Omental fat pad (tissue), 3 donors: ENCODE measurements at regions not wholly inside any gene's neighbourhood (a gene's known extent, or its start where the extent isn't known, plus 50 kb on each side); places are given as distances from the start of the nearest gene placed in this dataset.

Source experiments
- ATAC-seq: fragments of 150-250 bp; one replicate; pipeline ENCODE4 v1.9.1; 2016; ENCODE audit warnings: mild to moderate bottlenecking, moderate library complexity; ENCODE audit not compliant: low FRiP score
- DNase-seq: peaks from one replicate; pipeline ENCODE4 v3.0.0-alpha.2; 2019; ENCODE audit warnings: low spot score
- TF ChIP-seq, protein P1 (sequence below), 3 donors: fragments of 450-650 bp; IDR thresholded peaks; one replicate each; pipeline ENCODE4 v1.5.1; 2016 to 2017; ENCODE audit warnings: antibody characterized with exemption in 3 of 3, mild to moderate bottlenecking in 3 of 3, moderate library complexity in 2 of 3

DNA sequence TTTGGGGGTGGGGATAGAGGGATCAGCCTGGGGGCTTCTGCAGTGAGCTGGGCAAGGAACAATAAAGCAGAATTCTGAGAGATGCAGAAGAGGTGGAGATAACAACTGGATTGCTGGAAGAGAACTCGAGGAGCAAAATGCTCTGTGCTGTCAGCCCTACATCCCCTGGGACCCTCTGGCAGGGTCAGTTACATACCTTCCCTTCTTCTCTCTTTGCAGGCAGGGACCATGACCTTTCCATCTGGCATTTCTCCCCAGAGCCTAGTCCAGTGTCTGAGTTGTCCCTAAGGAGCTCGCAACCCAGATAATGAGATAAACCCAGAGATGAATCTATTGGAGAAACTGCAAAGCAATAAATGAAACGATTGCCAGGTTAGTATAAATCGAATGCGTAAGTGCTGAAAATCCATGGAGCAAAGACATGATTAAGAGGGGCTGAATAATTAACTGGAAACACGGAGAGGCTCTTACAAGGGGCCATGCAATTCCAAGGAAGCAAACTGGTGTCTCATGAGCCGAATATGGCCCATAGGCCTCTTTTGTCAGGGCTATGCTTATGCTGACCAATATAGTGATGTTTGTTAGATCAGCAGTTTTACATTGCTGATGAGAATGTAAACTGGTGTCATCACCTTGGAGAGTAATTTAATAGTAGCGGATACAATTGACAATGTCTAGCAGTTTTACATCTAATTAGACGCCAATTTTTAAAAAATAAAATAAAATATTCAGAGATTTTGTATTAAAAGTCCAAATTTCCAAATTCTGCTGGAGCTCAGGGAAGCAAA lies 129.4 kb upstream of the IRX5 start:
- TF ChIP-seq, protein P1, sequence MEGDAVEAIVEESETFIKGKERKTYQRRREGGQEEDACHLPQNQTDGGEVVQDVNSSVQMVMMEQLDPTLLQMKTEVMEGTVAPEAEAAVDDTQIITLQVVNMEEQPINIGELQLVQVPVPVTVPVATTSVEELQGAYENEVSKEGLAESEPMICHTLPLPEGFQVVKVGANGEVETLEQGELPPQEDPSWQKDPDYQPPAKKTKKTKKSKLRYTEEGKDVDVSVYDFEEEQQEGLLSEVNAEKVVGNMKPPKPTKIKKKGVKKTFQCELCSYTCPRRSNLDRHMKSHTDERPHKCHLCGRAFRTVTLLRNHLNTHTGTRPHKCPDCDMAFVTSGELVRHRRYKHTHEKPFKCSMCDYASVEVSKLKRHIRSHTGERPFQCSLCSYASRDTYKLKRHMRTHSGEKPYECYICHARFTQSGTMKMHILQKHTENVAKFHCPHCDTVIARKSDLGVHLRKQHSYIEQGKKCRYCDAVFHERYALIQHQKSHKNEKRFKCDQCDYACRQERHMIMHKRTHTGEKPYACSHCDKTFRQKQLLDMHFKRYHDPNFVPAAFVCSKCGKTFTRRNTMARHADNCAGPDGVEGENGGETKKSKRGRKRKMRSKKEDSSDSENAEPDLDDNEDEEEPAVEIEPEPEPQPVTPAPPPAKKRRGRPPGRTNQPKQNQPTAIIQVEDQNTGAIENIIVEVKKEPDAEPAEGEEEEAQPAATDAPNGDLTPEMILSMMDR (IDR thresholded peaks at IDR 0.05), result no peak
- ATAC-seq (no peak), DNase-seq (no peak)

DNA sequence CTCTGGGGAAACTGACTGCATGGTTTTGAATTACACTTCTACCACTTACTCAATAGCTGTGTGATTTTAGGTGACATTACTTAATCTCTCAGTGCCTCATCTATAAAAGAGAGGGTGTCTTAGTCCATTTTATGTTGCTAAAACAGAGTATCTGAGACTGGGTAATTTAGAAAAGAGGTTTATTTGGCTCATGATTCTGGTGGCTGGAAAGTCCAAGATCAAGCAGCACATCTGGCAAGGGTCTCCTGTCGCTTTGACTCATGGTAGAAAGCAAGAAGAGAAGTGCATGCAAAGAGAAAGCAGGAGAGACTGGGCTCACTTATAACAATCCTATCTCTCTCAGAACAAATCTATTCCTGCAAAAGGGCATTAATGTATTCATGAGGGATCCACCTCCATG lies 132.4 kb upstream of the IRX5 start:
- no peak for ATAC-seq
- DNase-seq, result no peak
- TF ChIP-seq, protein P1 (IDR thresholded peaks at IDR 0.05), result no peak

DNA sequence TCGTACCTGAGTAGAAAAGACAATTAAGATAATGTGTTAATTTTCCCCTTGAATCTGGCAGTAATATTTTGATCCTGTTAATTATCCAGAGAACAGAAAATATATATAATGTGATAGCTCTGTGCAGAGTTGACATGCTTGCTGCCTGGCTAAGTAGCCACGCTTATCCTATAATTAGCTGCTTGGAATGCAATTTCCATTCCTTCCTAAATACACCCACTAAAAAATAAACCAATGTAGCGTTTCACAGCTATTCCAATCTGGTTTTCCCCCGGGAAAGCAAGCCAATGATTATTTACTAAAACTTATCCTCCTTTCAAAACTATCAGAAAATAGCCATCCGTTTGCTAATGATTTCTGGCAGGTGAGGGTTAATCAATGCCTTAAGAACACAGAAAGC lies 134.5 kb upstream of the IRX5 start:
- TF ChIP-seq, protein P1 (IDR thresholded peaks at IDR 0.05), result no peak
- DNase-seq, result no peak
- ATAC-seq, result no peak

DNA sequence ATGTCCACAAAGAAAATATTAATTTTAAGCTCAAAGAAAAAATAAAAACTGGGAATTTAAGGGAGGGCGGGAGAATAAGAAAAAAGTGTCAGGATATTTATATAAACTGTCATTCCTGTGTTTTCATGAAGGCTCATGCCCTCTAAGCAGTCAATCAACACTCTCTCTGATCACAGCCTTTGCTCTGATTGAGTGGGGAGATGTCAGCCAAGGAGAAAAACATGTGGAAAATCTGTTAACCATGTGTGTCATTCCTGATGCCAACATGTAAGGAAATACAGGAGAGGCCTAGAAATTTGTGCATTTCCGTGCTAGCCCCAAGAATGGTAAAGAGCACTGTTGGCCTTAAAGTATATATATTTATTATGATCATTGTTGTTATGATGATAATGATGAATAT lies 137.9 kb upstream of the IRX5 start:
- TF ChIP-seq, protein P1 (IDR thresholded peaks at IDR 0.05), result no peak
- no peak for ATAC-seq
- no peak for DNase-seq

DNA sequence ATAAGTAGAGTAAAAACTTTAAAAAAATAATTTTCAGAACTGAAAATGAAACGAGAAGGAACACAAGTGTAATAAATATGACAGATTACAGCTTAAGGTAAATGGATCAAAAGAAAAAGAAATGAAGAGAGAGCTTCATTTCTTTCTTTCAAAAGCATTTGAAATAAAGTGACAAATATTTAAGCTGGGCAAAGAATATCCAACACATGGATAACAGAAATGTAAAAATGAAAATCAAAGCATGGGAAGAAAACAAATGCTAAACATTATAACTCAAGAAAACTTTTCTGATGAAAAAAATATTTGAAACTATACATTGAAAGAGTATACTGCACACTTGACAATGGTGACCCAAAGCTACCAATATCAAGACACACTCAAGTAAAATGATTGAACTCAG lies 143.6 kb upstream of the IRX5 start:
- TF ChIP-seq, protein P1 (IDR thresholded peaks at IDR 0.05), result no peak
- DNase-seq (no peak), ATAC-seq (no peak)

DNA sequence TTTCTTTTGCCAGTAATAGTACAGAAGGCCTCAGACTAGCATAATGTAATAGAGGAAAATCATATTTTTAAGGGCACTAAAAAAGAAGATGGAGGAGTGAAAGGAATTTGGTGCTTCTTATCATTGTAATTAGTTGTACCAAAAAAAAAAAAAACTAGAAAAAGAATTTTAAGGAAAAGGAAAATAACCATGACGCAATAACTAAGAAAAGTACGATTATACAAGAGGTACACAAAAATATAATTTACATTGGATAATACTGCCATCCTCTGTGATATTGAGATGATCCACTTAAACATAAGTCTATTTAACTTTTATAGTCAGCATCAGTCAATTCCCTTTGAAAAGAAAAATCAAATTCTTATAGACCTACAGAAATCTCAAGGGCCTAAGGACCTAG lies 146.7 kb upstream of the IRX5 start:
- no peak for ATAC-seq
- DNase-seq, result no peak
- TF ChIP-seq, protein P1 (IDR thresholded peaks at IDR 0.05), result no peak

DNA sequence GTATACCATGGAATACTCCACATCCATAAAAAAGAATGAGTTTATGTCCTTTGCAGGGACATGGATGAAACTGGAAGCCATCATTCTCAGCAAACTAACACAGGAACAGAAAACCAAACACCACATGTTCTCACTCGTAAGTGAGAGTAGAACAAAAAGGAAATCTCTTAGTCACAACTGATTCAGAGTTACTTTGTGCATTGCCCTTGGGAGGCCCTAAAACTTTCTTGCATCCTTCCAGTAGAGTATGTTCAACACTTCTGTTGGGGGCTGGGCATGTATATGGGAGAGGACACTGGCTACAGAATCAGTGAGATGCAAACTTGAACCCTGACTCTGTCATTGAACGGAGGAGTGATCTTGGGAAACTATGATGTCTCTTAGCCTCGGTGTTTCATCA lies 147.4 kb upstream of the IRX5 start:
- DNase-seq (no peak), ATAC-seq (no peak)
- TF ChIP-seq, protein P1 (IDR thresholded peaks at IDR 0.05), result no peak
